SK-N-SH treated with all-trans-retinoic acid at 6 μM for 48 hours (cell line): ENCODE measurements at regions not wholly inside any gene's neighbourhood (a gene's known extent, or its start where the extent isn't known, plus 50 kb on each side); places are given as distances from the start of the nearest gene placed in this dataset.

Experiments
- ATAC-seq: fragments of 200-7000 bp; cut with Tn5 transposase; 3 replicates; pipeline ENCODE4 v1.9.1; 2020; ENCODE audit warnings: mild to moderate bottlenecking, moderate library complexity
- ARNTL ChIP-seq: fragments of 450-650 bp; formaldehyde crosslinking; IDR thresholded peaks from 2 replicates; pipeline ENCODE4 v1.5.0; 2020; ENCODE audit warnings: low read depth, mild to moderate bottlenecking, moderate library complexity, borderline replicate concordance
- BACH2 ChIP-seq: fragments of 250-450 bp; sonication (Bioruptor Pico); IDR thresholded peaks from 2 replicates; pipeline ENCODE4 v1.9.0; 2021; ENCODE audit warnings: mild to moderate bottlenecking, borderline replicate concordance
- CREB5 ChIP-seq: fragments of 250-450 bp; sonication (Bioruptor Pico); IDR thresholded peaks from 2 replicates; pipeline ENCODE4 v1.5.1; 2020; ENCODE audit warnings: low read depth, mild to moderate bottlenecking, moderate library complexity
- ESRRG ChIP-seq: fragments of 250-450 bp; sonication (Bioruptor Pico); IDR thresholded peaks from 2 replicates; pipeline ENCODE4 v1.6.1; 2021; ENCODE audit warnings: mild to moderate bottlenecking
- GLIS3 ChIP-seq: fragments of 250-450 bp; sonication (Bioruptor Pico); IDR thresholded peaks from 2 replicates; pipeline ENCODE4 v1.5.0; 2020; ENCODE audit warnings: mild to moderate bottlenecking, moderate library complexity
- ISL1 ChIP-seq: fragments of 250-450 bp; sonication (Bioruptor Pico); IDR thresholded peaks from 2 replicates; pipeline ENCODE4 v2.1.2; 2022; ENCODE audit warnings: mild to moderate bottlenecking, moderate library complexity
- OSR1 ChIP-seq: fragments of 250-450 bp; sonication (Bioruptor Pico); IDR thresholded peaks from 2 replicates; pipeline ENCODE4 v1.8.0; 2022; ENCODE audit warnings: moderate library complexity, mild to moderate bottlenecking, inconsistent platforms
- PPARA ChIP-seq: fragments of 250-450 bp; sonication (Bioruptor Pico); IDR thresholded peaks from 2 replicates; pipeline ENCODE4 v1.5.0; 2020; ENCODE audit warnings: mild to moderate bottlenecking, borderline replicate concordance
- RARB ChIP-seq: fragments of 250-450 bp; sonication (Bioruptor Pico); IDR thresholded peaks from 2 replicates; pipeline ENCODE4 v1.8.0; 2021; ENCODE audit warnings: mild to moderate bottlenecking, moderate library complexity
- SNAI2 ChIP-seq: fragments of 250-450 bp; sonication (Bioruptor Pico); IDR thresholded peaks from 2 replicates; pipeline ENCODE4 v1.5.0; 2020; ENCODE audit warnings: mild to moderate bottlenecking, moderate library complexity
- TCF4 ChIP-seq: fragments of 250-450 bp; sonication (Bioruptor Pico); IDR thresholded peaks from 2 replicates; pipeline ENCODE4 v1.8.0; 2021; ENCODE audit warnings: mild to moderate bottlenecking, moderate library complexity, borderline replicate concordance
- TOX ChIP-seq: fragments of 250-450 bp; sonication (Bioruptor Pico); IDR thresholded peaks from 2 replicates; pipeline ENCODE4 v1.8.0; 2021; ENCODE audit warnings: mild to moderate bottlenecking, moderate library complexity, borderline replicate concordance
- ZC3H10 ChIP-seq: fragments of 250-450 bp; sonication (Bioruptor Pico); IDR thresholded peaks from 2 replicates; pipeline ENCODE4 v1.5.1; 2021; ENCODE audit warnings: mild to moderate bottlenecking, moderate library complexity
- ZFP3 ChIP-seq: fragments of 250-450 bp; sonication (Bioruptor Pico); IDR thresholded peaks from 2 replicates; pipeline ENCODE4 v1.5.0; 2020; ENCODE audit warnings: mild to moderate bottlenecking, moderate library complexity
- ZFP30 ChIP-seq: fragments of 450-650 bp; formaldehyde crosslinking; IDR thresholded peaks from 2 replicates; pipeline ENCODE4 v1.5.0; 2022; ENCODE audit warnings: mild to moderate bottlenecking, moderate library complexity
- ZNF565 ChIP-seq: fragments of 450-650 bp; formaldehyde crosslinking; conservative IDR thresholded peaks from 2 replicates; pipeline ENCODE4 v1.5.0; 2020; ENCODE audit warnings: low read depth, mild to moderate bottlenecking, moderate library complexity
- ZNF8 ChIP-seq: fragments of 450-650 bp; formaldehyde crosslinking; IDR thresholded peaks from 2 replicates; pipeline ENCODE4 v1.5.0; 2020; ENCODE audit warnings: mild to moderate bottlenecking, moderate library complexity
- TF ChIP-seq, protein P1 (sequence below): fragments of 250-450 bp; sonication (Bioruptor Pico); IDR thresholded peaks from 2 replicates; pipeline ENCODE4 v1.8.0; 2020; ENCODE audit warnings: mild to moderate bottlenecking, moderate library complexity, borderline replicate concordance
- TF ChIP-seq, protein P2 (sequence below): fragments of 250-450 bp; sonication (Bioruptor Pico); IDR thresholded peaks from 2 replicates; pipeline ENCODE4 v1.8.0; 2021; ENCODE audit warnings: low read depth, mild to moderate bottlenecking, moderate library complexity, borderline replicate concordance
- TF ChIP-seq, protein P3 (sequence below): fragments of 250-450 bp; sonication (Bioruptor Pico); IDR thresholded peaks from 2 replicates; pipeline ENCODE4 v1.5.0; 2020; ENCODE audit warnings: mild to moderate bottlenecking, moderate library complexity

- TF ChIP-seq CREB5, result no peak
These were observed 319.3 kb upstream of the CITED2 start (continued) for GRCh38 chr6:139693735-139694134.

DNA sequence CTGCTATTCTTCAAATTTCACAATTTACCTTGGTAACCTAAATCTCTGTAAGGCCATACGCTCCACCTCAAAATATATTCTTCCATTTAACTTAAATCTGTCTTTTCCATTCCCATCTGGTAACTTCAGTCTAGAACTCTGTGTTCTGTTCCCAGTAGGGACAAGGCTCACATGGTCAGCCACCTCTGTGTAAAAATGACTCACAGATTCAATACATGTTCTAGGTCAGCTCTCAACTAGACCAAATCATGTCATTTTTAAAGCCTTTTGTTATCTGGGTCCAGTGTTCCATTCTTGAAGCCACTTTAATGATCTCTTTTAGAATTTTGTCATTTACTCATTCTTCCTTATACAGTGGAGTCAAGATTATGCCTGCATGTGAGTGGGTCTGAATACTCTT is 315.6 kb upstream of the CITED2 start:
- no peak for TF ChIP-seq BACH2
- TF ChIP-seq, protein P1, sequence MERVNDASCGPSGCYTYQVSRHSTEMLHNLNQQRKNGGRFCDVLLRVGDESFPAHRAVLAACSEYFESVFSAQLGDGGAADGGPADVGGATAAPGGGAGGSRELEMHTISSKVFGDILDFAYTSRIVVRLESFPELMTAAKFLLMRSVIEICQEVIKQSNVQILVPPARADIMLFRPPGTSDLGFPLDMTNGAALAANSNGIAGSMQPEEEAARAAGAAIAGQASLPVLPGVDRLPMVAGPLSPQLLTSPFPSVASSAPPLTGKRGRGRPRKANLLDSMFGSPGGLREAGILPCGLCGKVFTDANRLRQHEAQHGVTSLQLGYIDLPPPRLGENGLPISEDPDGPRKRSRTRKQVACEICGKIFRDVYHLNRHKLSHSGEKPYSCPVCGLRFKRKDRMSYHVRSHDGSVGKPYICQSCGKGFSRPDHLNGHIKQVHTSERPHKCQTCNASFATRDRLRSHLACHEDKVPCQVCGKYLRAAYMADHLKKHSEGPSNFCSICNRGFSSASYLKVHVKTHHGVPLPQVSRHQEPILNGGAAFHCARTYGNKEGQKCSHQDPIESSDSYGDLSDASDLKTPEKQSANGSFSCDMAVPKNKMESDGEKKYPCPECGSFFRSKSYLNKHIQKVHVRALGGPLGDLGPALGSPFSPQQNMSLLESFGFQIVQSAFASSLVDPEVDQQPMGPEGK, result no peak
- TF ChIP-seq OSR1, result no peak
- TF ChIP-seq ZFP3 (CRISPR knock-in tag), result no peak
- TF ChIP-seq ISL1 (CRISPR knock-in tag), result no peak
- TF ChIP-seq ZC3H10 (CRISPR knock-in tag), result no peak
- TF ChIP-seq ESRRG (CRISPR knock-in tag), result no peak
- TF ChIP-seq TCF4 (CRISPR knock-in tag), result no peak
- no peak for TF ChIP-seq TOX (CRISPR knock-in tag)
- TF ChIP-seq GLIS3 (CRISPR knock-in tag), result no peak
- TF ChIP-seq ZFP30, result no peak
- no peak for TF ChIP-seq SNAI2
- TF ChIP-seq RARB (CRISPR knock-in tag), result no peak
- no peak for TF ChIP-seq ARNTL
- TF ChIP-seq, protein P2, sequence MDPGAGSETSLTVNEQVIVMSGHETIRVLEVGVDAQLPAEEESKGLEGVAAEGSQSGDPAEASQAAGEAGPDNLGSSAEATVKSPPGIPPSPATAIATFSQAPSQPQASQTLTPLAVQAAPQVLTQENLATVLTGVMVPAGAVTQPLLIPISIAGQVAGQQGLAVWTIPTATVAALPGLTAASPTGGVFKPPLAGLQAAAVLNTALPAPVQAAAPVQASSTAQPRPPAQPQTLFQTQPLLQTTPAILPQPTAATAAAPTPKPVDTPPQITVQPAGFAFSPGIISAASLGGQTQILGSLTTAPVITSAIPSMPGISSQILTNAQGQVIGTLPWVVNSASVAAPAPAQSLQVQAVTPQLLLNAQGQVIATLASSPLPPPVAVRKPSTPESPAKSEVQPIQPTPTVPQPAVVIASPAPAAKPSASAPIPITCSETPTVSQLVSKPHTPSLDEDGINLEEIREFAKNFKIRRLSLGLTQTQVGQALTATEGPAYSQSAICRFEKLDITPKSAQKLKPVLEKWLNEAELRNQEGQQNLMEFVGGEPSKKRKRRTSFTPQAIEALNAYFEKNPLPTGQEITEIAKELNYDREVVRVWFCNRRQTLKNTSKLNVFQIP (CRISPR knock-in tag), result no peak
- TF ChIP-seq PPARA (CRISPR knock-in tag), result no peak
- TF ChIP-seq ZNF8 (CRISPR knock-in tag), result no peak
- TF ChIP-seq ZNF565, result no peak
- ATAC-seq, result no peak

GRCh38 chr6:139687055-139687454 is 312.6 kb upstream of the CITED2 start:
- ATAC-seq, result no peak
- no peak for TF ChIP-seq PPARA (CRISPR knock-in tag)
- no peak for TF ChIP-seq TCF4 (CRISPR knock-in tag)
- TF ChIP-seq ESRRG (CRISPR knock-in tag), result no peak
- no peak for TF ChIP-seq GLIS3 (CRISPR knock-in tag)
- no peak for TF ChIP-seq ARNTL
- TF ChIP-seq, protein P1, result no peak
- TF ChIP-seq ZFP3 (CRISPR knock-in tag), result no peak
- TF ChIP-seq ZNF8 (CRISPR knock-in tag), result no peak
- no peak for TF ChIP-seq ISL1 (CRISPR knock-in tag)
- TF ChIP-seq ZFP30, result no peak
- TF ChIP-seq, protein P3, sequence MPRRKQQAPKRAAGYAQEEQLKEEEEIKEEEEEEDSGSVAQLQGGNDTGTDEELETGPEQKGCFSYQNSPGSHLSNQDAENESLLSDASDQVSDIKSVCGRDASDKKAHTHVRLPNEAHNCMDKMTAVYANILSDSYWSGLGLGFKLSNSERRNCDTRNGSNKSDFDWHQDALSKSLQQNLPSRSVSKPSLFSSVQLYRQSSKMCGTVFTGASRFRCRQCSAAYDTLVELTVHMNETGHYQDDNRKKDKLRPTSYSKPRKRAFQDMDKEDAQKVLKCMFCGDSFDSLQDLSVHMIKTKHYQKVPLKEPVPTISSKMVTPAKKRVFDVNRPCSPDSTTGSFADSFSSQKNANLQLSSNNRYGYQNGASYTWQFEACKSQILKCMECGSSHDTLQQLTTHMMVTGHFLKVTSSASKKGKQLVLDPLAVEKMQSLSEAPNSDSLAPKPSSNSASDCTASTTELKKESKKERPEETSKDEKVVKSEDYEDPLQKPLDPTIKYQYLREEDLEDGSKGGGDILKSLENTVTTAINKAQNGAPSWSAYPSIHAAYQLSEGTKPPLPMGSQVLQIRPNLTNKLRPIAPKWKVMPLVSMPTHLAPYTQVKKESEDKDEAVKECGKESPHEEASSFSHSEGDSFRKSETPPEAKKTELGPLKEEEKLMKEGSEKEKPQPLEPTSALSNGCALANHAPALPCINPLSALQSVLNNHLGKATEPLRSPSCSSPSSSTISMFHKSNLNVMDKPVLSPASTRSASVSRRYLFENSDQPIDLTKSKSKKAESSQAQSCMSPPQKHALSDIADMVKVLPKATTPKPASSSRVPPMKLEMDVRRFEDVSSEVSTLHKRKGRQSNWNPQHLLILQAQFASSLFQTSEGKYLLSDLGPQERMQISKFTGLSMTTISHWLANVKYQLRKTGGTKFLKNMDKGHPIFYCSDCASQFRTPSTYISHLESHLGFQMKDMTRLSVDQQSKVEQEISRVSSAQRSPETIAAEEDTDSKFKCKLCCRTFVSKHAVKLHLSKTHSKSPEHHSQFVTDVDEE (CRISPR knock-in tag), result no peak
- TF ChIP-seq, protein P2 (CRISPR knock-in tag), result no peak
- no peak for TF ChIP-seq SNAI2
- no peak for TF ChIP-seq CREB5
